ENCODE measurements at regions not wholly inside any gene's neighbourhood (a gene's known extent, or its start where the extent isn't known, plus 50 kb on each side); places are given as distances from the start of the nearest gene placed in this dataset.

- Histone ChIP-seq H3K9me3 (ENCODE audit: control insufficient read depth, insufficient read depth, low read length) (no peaks in the 10 kb centered on the region), H3K9me2 (replicated peaks; ENCODE audit: control insufficient read depth, low read length) (no peaks in the 10 kb centered on the region), H3K36me3 (ENCODE audit: control insufficient read depth, low read length) (no peaks in the 10 kb centered on the region), H3K4me3 (ENCODE audit: low read length) (no peak overlapping the region), H3F3A (ENCODE audit: control insufficient read depth, insufficient read depth) (no peaks in the 10 kb centered on the region), H3K27ac (ENCODE audit: low read depth, low read length) (no peak overlapping the region), H4K20me1 (ENCODE audit: control insufficient read depth, insufficient read depth, low read depth, low read length) (no peaks in the 10 kb centered on the region), H3K4me2 (ENCODE audit: low read length) (no peak overlapping the region), H3K4me1 (ENCODE audit: control insufficient read depth, low read length) (no peaks in the 10 kb centered on the region), H3K79me2 (ENCODE audit: control insufficient read depth, low read length) (no peaks in the 10 kb centered on the region), H3K27me3 (ENCODE audit: control insufficient read depth, low read length) (no peaks in the 10 kb centered on the region)
- TF ChIP-seq EZH2phosphoT487 (IDR thresholded peaks at IDR 0.05; ENCODE audit: borderline replicate concordance, low read length) (no peak), CTCF (IDR thresholded peaks at IDR 0.05; ENCODE audit: low read depth, low read length, poor library complexity, severe bottlenecking) (no peak)
These were observed 264.0 kb downstream of the FOXA2 start for GRCh38 chr20:22320245-22320915.

- Histone ChIP-seq H3K27ac (ENCODE audit: low read depth, low read length) (no peak overlapping the region), H3K4me2 (ENCODE audit: low read length) (no peak overlapping the region), H3K9me2 (replicated peaks; ENCODE audit: control insufficient read depth, low read length) (no peaks in the 10 kb centered on the region), H3K79me2 (ENCODE audit: control insufficient read depth, low read length) (no peaks in the 10 kb centered on the region), H3F3A (ENCODE audit: control insufficient read depth, insufficient read depth) (no peaks in the 10 kb centered on the region), H4K20me1 (ENCODE audit: control insufficient read depth, insufficient read depth, low read depth, low read length) (no peaks in the 10 kb centered on the region), H3K9me3 (ENCODE audit: control insufficient read depth, insufficient read depth, low read length) (no peaks in the 10 kb centered on the region), H3K27me3 (ENCODE audit: control insufficient read depth, low read length) (no peaks in the 10 kb centered on the region), H3K4me3 (ENCODE audit: low read length) (no peak overlapping the region), H3K4me1 (ENCODE audit: control insufficient read depth, low read length) (no peaks in the 10 kb centered on the region), H3K36me3 (ENCODE audit: control insufficient read depth, low read length) (no peaks in the 10 kb centered on the region)
- TF ChIP-seq EZH2phosphoT487 (IDR thresholded peaks at IDR 0.05; ENCODE audit: borderline replicate concordance, low read length): no peak
- no peak for TF ChIP-seq CTCF (IDR thresholded peaks at IDR 0.05; ENCODE audit: low read depth, low read length, poor library complexity, severe bottlenecking)
These were observed 268.6 kb downstream of the FOXA2 start for GRCh38 chr20:22315771-22316170.

GRCh38 chr20:22315073-22315472 lies 269.3 kb downstream of the FOXA2 start:
- H4K20me1 ChIP-seq (ENCODE audit: control insufficient read depth, insufficient read depth, low read depth, low read length): no peaks in the 10 kb centered on the region
- H3K4me2 ChIP-seq (ENCODE audit: low read length): no peak overlapping the region
- H3K36me3 ChIP-seq (ENCODE audit: control insufficient read depth, low read length): no peaks in the 10 kb centered on the region
- no peak overlapping the region for H3K27ac ChIP-seq (ENCODE audit: low read depth, low read length)
- no peak overlapping the region for H3K4me3 ChIP-seq (ENCODE audit: low read length)
- no peaks in the 10 kb centered on the region for H3K27me3 ChIP-seq (ENCODE audit: control insufficient read depth, low read length)
- no peaks in the 10 kb centered on the region for H3K4me1 ChIP-seq (ENCODE audit: control insufficient read depth, low read length)
- no peaks in the 10 kb centered on the region for H3K79me2 ChIP-seq (ENCODE audit: control insufficient read depth, low read length)
- no peak for TF ChIP-seq CTCF (IDR thresholded peaks at IDR 0.05; ENCODE audit: low read depth, low read length, poor library complexity, severe bottlenecking)
- no peak for TF ChIP-seq EZH2phosphoT487 (IDR thresholded peaks at IDR 0.05; ENCODE audit: borderline replicate concordance, low read length)
- no peaks in the 10 kb centered on the region for H3K9me3 ChIP-seq (ENCODE audit: control insufficient read depth, insufficient read depth, low read length)
- H3F3A ChIP-seq (ENCODE audit: control insufficient read depth, insufficient read depth): no peaks in the 10 kb centered on the region
- no peaks in the 10 kb centered on the region for H3K9me2 ChIP-seq (replicated peaks; ENCODE audit: control insufficient read depth, low read length)

All from DOHH2 (cell line).